ENCODE measurements at regions not wholly inside any gene's neighbourhood (a gene's known extent, or its start where the extent isn't known, plus 50 kb on each side); places are given as distances from the start of the nearest gene placed in this dataset.

DNA sequence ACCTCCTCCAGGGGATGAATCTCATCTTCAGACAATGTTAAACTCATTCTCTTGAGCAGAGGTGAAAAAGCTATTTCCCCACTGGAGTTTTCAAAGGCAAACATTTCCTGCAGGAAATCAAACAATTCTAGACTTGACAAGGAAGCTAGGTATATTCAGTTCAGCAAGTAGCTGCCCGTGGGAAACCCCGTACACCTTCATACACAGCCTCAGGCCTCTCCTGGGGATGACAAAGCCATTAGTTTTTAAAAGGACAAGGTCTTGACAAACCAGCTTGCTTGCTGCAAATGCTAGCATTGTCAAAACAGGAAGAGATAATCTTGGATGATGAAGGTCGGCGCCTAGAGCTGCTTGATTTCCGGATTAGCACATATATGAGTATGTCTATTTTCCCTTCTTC lies 1630.8 kb upstream of the TENM4 start:
- TF ChIP-seq, protein P1, sequence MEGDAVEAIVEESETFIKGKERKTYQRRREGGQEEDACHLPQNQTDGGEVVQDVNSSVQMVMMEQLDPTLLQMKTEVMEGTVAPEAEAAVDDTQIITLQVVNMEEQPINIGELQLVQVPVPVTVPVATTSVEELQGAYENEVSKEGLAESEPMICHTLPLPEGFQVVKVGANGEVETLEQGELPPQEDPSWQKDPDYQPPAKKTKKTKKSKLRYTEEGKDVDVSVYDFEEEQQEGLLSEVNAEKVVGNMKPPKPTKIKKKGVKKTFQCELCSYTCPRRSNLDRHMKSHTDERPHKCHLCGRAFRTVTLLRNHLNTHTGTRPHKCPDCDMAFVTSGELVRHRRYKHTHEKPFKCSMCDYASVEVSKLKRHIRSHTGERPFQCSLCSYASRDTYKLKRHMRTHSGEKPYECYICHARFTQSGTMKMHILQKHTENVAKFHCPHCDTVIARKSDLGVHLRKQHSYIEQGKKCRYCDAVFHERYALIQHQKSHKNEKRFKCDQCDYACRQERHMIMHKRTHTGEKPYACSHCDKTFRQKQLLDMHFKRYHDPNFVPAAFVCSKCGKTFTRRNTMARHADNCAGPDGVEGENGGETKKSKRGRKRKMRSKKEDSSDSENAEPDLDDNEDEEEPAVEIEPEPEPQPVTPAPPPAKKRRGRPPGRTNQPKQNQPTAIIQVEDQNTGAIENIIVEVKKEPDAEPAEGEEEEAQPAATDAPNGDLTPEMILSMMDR (IDR thresholded peaks at IDR 0.05), result no peak
- TF ChIP-seq EZH2 (IDR thresholded peaks at IDR 0.05) (no peak), EZH2phosphoT487 (IDR thresholded peaks at IDR 0.05) (no peak)

Measured in neural progenitor cell (in vitro differentiated cells).